ENCODE measurements at regions not wholly inside any gene's neighbourhood (a gene's known extent, or its start where the extent isn't known, plus 50 kb on each side); places are given as distances from the start of the nearest gene placed in this dataset.

- no peak for DNase-seq
Measured at GRCh38 chrX:36436361-36436760, 516.8 kb downstream of the CFAP47 start.

GRCh38 chrX:36443007-36443406 is 523.5 kb downstream of the CFAP47 start:
- no peak for DNase-seq

GRCh38 chrX:36445566-36445965 is 526.0 kb downstream of the CFAP47 start:
- DNase-seq = no peak

GRCh38 chrX:36462142-36462541 is 542.6 kb downstream of the CFAP47 start:
- no peak for DNase-seq

GRCh38 chrX:36480441-36480990 is 527.6 kb upstream of the FAM47C start:
- no peak for DNase-seq

- DNase-seq = no peak
Measured at GRCh38 chrX:36501169-36501702, 506.9 kb upstream of the FAM47C start.

GRCh38 chrX:36504625-36505024 is 503.5 kb upstream of the FAM47C start:
- DNase-seq = no peak

GRCh38 chrX:36508042-36508441 is 500.1 kb upstream of the FAM47C start:
- DNase-seq = no peak

GRCh38 chrX:36510736-36511135 is 497.4 kb upstream of the FAM47C start:
- no peak for DNase-seq

GRCh38 chrX:36528661-36529060 is 479.5 kb upstream of the FAM47C start:
- DNase-seq = no peak

- no peak for DNase-seq
Measured at GRCh38 chrX:36534900-36535299, 473.3 kb upstream of the FAM47C start.

- no peak for DNase-seq
Measured at GRCh38 chrX:36543499-36543898, 464.7 kb upstream of the FAM47C start.

GRCh38 chrX:36562986-36563385 is 445.2 kb upstream of the FAM47C start:
- no peak for DNase-seq

GRCh38 chrX:36568946-36569345 is 439.2 kb upstream of the FAM47C start:
- DNase-seq = no peak

GRCh38 chrX:36573720-36574119 is 434.4 kb upstream of the FAM47C start:
- DNase-seq = no peak

GRCh38 chrX:36575670-36576069 is 432.5 kb upstream of the FAM47C start:
- no peak for DNase-seq

GRCh38 chrX:36577006-36577405 is 431.2 kb upstream of the FAM47C start:
- DNase-seq = no peak

GRCh38 chrX:36581030-36581429 is 427.1 kb upstream of the FAM47C start:
- DNase-seq = no peak

- DNase-seq = no peak
Measured at GRCh38 chrX:36583674-36584073, 424.5 kb upstream of the FAM47C start.

- DNase-seq = no peak
Measured at GRCh38 chrX:36609616-36610585, 398.3 kb upstream of the FAM47C start.

GRCh38 chrX:36626898-36627297 is 381.3 kb upstream of the FAM47C start:
- DNase-seq = no peak

- no peak for DNase-seq
Measured at GRCh38 chrX:36640232-36640631, 367.9 kb upstream of the FAM47C start.

- no peak for DNase-seq
Measured at GRCh38 chrX:36642052-36642451, 366.1 kb upstream of the FAM47C start.

GRCh38 chrX:36650622-36651021 is 357.5 kb upstream of the FAM47C start:
- DNase-seq = no peak
